AG10803 (cell line): ENCODE measurements at regions not wholly inside any gene's neighbourhood (a gene's known extent, or its start where the extent isn't known, plus 50 kb on each side); places are given as distances from the start of the nearest gene placed in this dataset.
A peak's percentile ranks its signal among the peaks of the same experiment; 100 is the strongest.

Experiments
- DNase-seq: peaks from one replicate; pipeline ENCODE4 v3.0.0; 2010; ENCODE audit warnings: low read depth
- H3K4me3 ChIP-seq: 2 replicates; pipeline ENCODE4 v1.5.1; 2011; ENCODE audit warnings: mild to moderate bottlenecking, low read length, control low read depth
- CTCF ChIP-seq: conservative IDR thresholded peaks from 2 replicates; pipeline ENCODE4 v1.5.1; 2011; ENCODE audit warnings: mild to moderate bottlenecking, low read length, control low read depth, inconsistent platforms

GRCh38 chr6:147109707-147110106 lies 94.5 kb upstream of the STXBP5 start:
- no peak for TF ChIP-seq CTCF
- no peak for DNase-seq
- no peak overlapping the region for H3K4me3 ChIP-seq

- no peak for TF ChIP-seq CTCF
- DNase-seq: no peak
Measured at GRCh38 chr6:147116056-147116455, 88.2 kb upstream of the STXBP5 start.

GRCh38 chr6:147117011-147117410 lies 87.2 kb upstream of the STXBP5 start:
- no peak for TF ChIP-seq CTCF
- no peak for DNase-seq
- no peak overlapping the region for H3K4me3 ChIP-seq

More at GRCh38 chr6:147116056-147116455, 88.2 kb upstream of the STXBP5 start:
- no peak overlapping the region for H3K4me3 ChIP-seq

- no peak overlapping the region for H3K4me3 ChIP-seq
- no peak for TF ChIP-seq CTCF
- DNase-seq: peak; percentile 37
Measured at GRCh38 chr6:147117580-147117979, 86.6 kb upstream of the STXBP5 start.

- TF ChIP-seq CTCF: no peak
- no peak overlapping the region for H3K4me3 ChIP-seq
Measured at GRCh38 chr6:147119310-147119709, 84.9 kb upstream of the STXBP5 start.

GRCh38 chr6:147122823-147123222 lies 81.4 kb upstream of the STXBP5 start:
- TF ChIP-seq CTCF: no peak

More at GRCh38 chr6:147119310-147119709, 84.9 kb upstream of the STXBP5 start:
- DNase-seq: no peak

GRCh38 chr6:147126618-147127022 lies 77.6 kb upstream of the STXBP5 start:
- no peak for DNase-seq

More at GRCh38 chr6:147122823-147123222, 81.4 kb upstream of the STXBP5 start:
- no peak for DNase-seq
- no peak overlapping the region for H3K4me3 ChIP-seq

More at GRCh38 chr6:147126618-147127022, 77.6 kb upstream of the STXBP5 start:
- TF ChIP-seq CTCF: no peak
- H3K4me3 ChIP-seq: no peak overlapping the region
